SK-N-SH (cell line): ENCODE measurements at regions not wholly inside any gene's neighbourhood (a gene's known extent, or its start where the extent isn't known, plus 50 kb on each side); places are given as distances from the start of the nearest gene placed in this dataset.

Experiments used
- CTCF ChIA-PET: fragments of 300-600, 350-600 bp; formaldehyde crosslinking; extraction: SDS; loops from one replicate; lab custom pipeline; 2021; lab: Yijun Ruan, JAX
- POLR2A ChIA-PET: fragments of 350-600 bp; sonication (Branson Sonifier 250); formaldehyde crosslinking; extraction: SDS; loops from one replicate; lab custom pipeline; 2020; ENCODE audit warnings: antibody characterized with exemption, inconsistent platforms; lab: Yijun Ruan, JAX
- DNase-seq: peaks from one replicate; pipeline ENCODE4 v3.0.0; 2012
- H2AFZ ChIP-seq: fragments of 200-600 bp; sonication (generic); 2 replicates; pipeline ENCODE4 v1.8.1; 2016; ENCODE audit warnings: antibody characterized with exemption, mild to moderate bottlenecking, low read depth
- H3F3A ChIP-seq: fragments of 200-600 bp; sonication (generic); replicated peaks from 2 replicates; pipeline ENCODE3; 2016; ENCODE audit warnings: antibody characterized with exemption, mild to moderate bottlenecking; ENCODE audit not compliant: insufficient read depth
- H3K27ac ChIP-seq, 2 experiments: fragments of 200-500 bp in 1 of 2; fragments of 200-600 bp in 1 of 2; sonication (Bioruptor generic) in 1 of 2; sonication (generic), shearing (Covaris generic) in 1 of 2; 2 replicates each; pipeline versions ENCODE4 v1.5.1 to v1.6.1; 2014 to 2016; ENCODE audit warnings: low read depth in 2 of 2, inconsistent platforms in 1 of 2, low read length in 1 of 2, mild to moderate bottlenecking in 1 of 2, mixed read lengths in 1 of 2
- H3K27me3 ChIP-seq: fragments of 200-600 bp; sonication (generic), shearing (Covaris generic); 2 replicates; pipeline ENCODE4 v1.6.1; 2016; ENCODE audit warnings: mixed run types; ENCODE audit not compliant: insufficient read depth
- H3K36me3 ChIP-seq, 2 experiments: fragments of 200-500 bp in 1 of 2; fragments of 200-600 bp in 1 of 2; sonication (Bioruptor generic) in 1 of 2; sonication (generic) in 1 of 2; replicated peaks in 1 of 2; 2 replicates each; pipeline versions ENCODE3 to v1.5.1; 2014 to 2016; ENCODE audit warnings: low read length in 1 of 2, mild to moderate bottlenecking in 1 of 2; ENCODE audit not compliant: insufficient read depth in 2 of 2, control insufficient read depth in 1 of 2
- H3K4me1 ChIP-seq, 2 experiments: fragments of 200-500 bp in 1 of 2; fragments of 200-600 bp in 1 of 2; sonication (Bioruptor generic) in 1 of 2; sonication (generic), shearing (Covaris generic) in 1 of 2; 2 replicates each; pipeline versions ENCODE4 v1.5.1 to v1.6.1; 2014 to 2016; ENCODE audit warnings: low read depth in 1 of 2, low read length in 1 of 2, mixed run types in 1 of 2; ENCODE audit not compliant: insufficient read depth in 2 of 2, control insufficient read depth in 1 of 2
- H3K4me2 ChIP-seq: fragments of 200-600 bp; sonication (generic), shearing (Covaris generic); 2 replicates; pipeline ENCODE4 v1.6.1; 2017; ENCODE audit warnings: mixed run types
- H3K4me3 ChIP-seq, 2 experiments: fragments of 200-500 bp in 1 of 2; fragments of 200-600 bp in 1 of 2; sonication (Bioruptor generic) in 1 of 2; sonication (generic), shearing (Covaris generic) in 1 of 2; 2 replicates each; pipeline versions ENCODE4 v1.5.1 to v1.8.1; 2014 to 2016; ENCODE audit warnings: low read depth in 2 of 2, inconsistent platforms in 1 of 2, low read length in 1 of 2, mild to moderate bottlenecking in 1 of 2, mixed read lengths in 1 of 2, moderate library complexity in 1 of 2
- H3K79me2 ChIP-seq: fragments of 200-600 bp; sonication (generic); 2 replicates; pipeline ENCODE4 v1.8.1; 2017; ENCODE audit warnings: mild to moderate bottlenecking; ENCODE audit not compliant: insufficient read depth
- H3K9ac ChIP-seq: fragments of 200-600 bp; sonication (generic); 2 replicates; pipeline ENCODE4 v1.6.1; 2017; ENCODE audit warnings: mixed run types
- H3K9me2 ChIP-seq: fragments of 200-600 bp; sonication (generic); 2 replicates; pipeline ENCODE4 v1.6.1; 2017; ENCODE audit warnings: mixed run types
- H3K9me3 ChIP-seq: fragments of 200-600 bp; sonication (generic); 2 replicates; pipeline ENCODE4 v1.6.1; 2017; ENCODE audit warnings: mixed run types, mild to moderate bottlenecking, moderate library complexity
- H4K20me1 ChIP-seq: fragments of 200-600 bp; sonication (generic); 2 replicates; pipeline ENCODE4 v1.6.1; 2017; ENCODE audit warnings: mild to moderate bottlenecking, mixed run types; ENCODE audit not compliant: insufficient read depth
- CHD2 ChIP-seq: fragments of 150-350 bp; IDR thresholded peaks from 2 replicates; pipeline ENCODE4 v1.6.1; 2018; ENCODE audit warnings: low read length; ENCODE audit not compliant: partially characterized antibody
- EP300 ChIP-seq, 2 experiments: IDR thresholded peaks; 2 replicates each; pipeline versions ENCODE4 v1.4.0 to v1.6.1; 2012; ENCODE audit warnings: borderline replicate concordance in 1 of 2, low read depth in 1 of 2, low read length in 1 of 2
- EZH2phosphoT487 ChIP-seq: fragments of 200-600 bp; sonication (generic); IDR thresholded peaks from 2 replicates; pipeline ENCODE4 v1.6.1; 2017; ENCODE audit warnings: low read depth, mixed run types, mild to moderate bottlenecking, antibody characterized with exemption, moderate library complexity, borderline replicate concordance
- FOXM1 ChIP-seq: IDR thresholded peaks from 2 replicates; pipeline ENCODE4 v1.4.0; 2012; ENCODE audit warnings: low read depth, mild to moderate bottlenecking
- GABPA ChIP-seq: IDR thresholded peaks from 2 replicates; pipeline ENCODE4 v1.4.0; 2012; ENCODE audit warnings: low read depth, mild to moderate bottlenecking
- JUND ChIP-seq: IDR thresholded peaks from 2 replicates; pipeline ENCODE4 v1.4.0; 2012
- MEF2A ChIP-seq: IDR thresholded peaks from 2 replicates; pipeline ENCODE4 v1.4.0; 2012; ENCODE audit warnings: low read depth, borderline replicate concordance
- MXI1 ChIP-seq: IDR thresholded peaks from 2 replicates; pipeline ENCODE4 v1.6.1; 2012; ENCODE audit warnings: mild to moderate bottlenecking, low read depth, low read length, improper control_type of control experiment
- NRF1 ChIP-seq: IDR thresholded peaks from 2 replicates; pipeline ENCODE4 v1.6.1; 2012; ENCODE audit warnings: low read depth, mild to moderate bottlenecking, low read length
- POLR2AphosphoS5 ChIP-seq: IDR thresholded peaks from 2 replicates; pipeline ENCODE4 v1.6.1; 2012; ENCODE audit warnings: low read depth, low read length
- RAD21 ChIP-seq: IDR thresholded peaks from 2 replicates; pipeline ENCODE4 v1.6.1; 2012; ENCODE audit warnings: mild to moderate bottlenecking, low read length
- RFX5 ChIP-seq: IDR thresholded peaks from 2 replicates; pipeline ENCODE4 v1.6.1; 2012; ENCODE audit warnings: mild to moderate bottlenecking, improper control_type of control experiment, low read length
- RXRA ChIP-seq: IDR thresholded peaks from 2 replicates; pipeline ENCODE4 v1.4.0; 2012; ENCODE audit warnings: low read depth, mild to moderate bottlenecking, borderline replicate concordance
- SIN3A ChIP-seq: IDR thresholded peaks from 2 replicates; pipeline ENCODE4 v1.6.1; 2012; ENCODE audit warnings: low read depth, mild to moderate bottlenecking, low read length, moderate library complexity, borderline replicate concordance
- SMC3 ChIP-seq: IDR thresholded peaks from 2 replicates; pipeline ENCODE4 v1.6.1; 2012; ENCODE audit warnings: low read depth, low read length, improper control_type of control experiment
- TAF1 ChIP-seq: IDR thresholded peaks from 2 replicates; pipeline ENCODE4 v1.6.1; 2012; ENCODE audit warnings: low read depth, mild to moderate bottlenecking, low read length, moderate library complexity, borderline replicate concordance
- WGBS: methylation state at CpG from one replicate; pipeline ENCODE4 v1.1.6; 2017; ENCODE audit warnings: low lambda C conversion rate; 5-methylcytosine and 5-hydroxymethylcytosine counted together
- TF ChIP-seq, protein P1 (sequence below): IDR thresholded peaks from 2 replicates; pipeline ENCODE4 v1.4.0; 2012; ENCODE audit warnings: low read depth
- TF ChIP-seq, protein P2 (sequence below): IDR thresholded peaks from 2 replicates; pipeline ENCODE4; 2012
- TF ChIP-seq, protein P3 (sequence below): fragments of 150-350 bp; IDR thresholded peaks from 2 replicates; pipeline ENCODE4 v1.6.1; 2016; ENCODE audit warnings: mild to moderate bottlenecking, low read depth, low read length

DNA sequence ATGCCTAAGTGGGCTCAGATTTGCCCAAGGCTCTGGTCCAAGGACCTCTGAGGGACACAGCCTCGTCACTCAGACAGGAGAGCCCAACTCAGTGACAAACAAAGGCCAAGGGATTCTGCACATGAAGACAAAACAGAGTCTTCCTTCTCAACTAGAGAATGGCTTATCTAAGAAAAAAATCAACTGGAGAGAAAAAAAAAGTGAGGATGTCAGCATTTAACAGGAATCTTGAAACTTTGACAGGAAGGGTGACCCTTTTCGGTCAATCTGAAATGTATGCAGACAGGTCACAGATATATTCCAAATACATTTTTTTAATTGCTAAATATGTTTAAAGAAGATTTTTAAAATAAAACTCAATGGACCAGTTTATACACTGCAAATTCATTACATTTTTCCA is 154.5 kb downstream of the ETS2 start:
- H3K4me3 ChIP-seq, result no peak overlapping the region
- no peaks in the 10 kb centered on the region for H3K79me2 ChIP-seq
- H3K9me2 ChIP-seq, result no peaks in the 10 kb centered on the region
- no peak overlapping the region for H3K27ac ChIP-seq
- H3K27me3 ChIP-seq, result no peaks in the 10 kb centered on the region
- POLR2A ChIA-PET, result no interaction called here
- 90% methylated on average over 2 of the region's 2 CpGs for WGBS
- no peaks in the 10 kb centered on the region for H3K9me3 ChIP-seq
- no peaks in the 10 kb centered on the region for H4K20me1 ChIP-seq
- no peaks in the 10 kb centered on the region for H3F3A ChIP-seq
- CTCF ChIA-PET, result no interaction called here
- DNase-seq, result no peak
- peaks cover 0 to 28% of the 10 kb centered on the region in 2 experiments; a peak in 1 of 4 replicates for H3K4me1 ChIP-seq
- no peak for TF ChIP-seq RXRA
- TF ChIP-seq RAD21, result no peak
- TF ChIP-seq SIN3A, result no peak
- TF ChIP-seq, protein P1, sequence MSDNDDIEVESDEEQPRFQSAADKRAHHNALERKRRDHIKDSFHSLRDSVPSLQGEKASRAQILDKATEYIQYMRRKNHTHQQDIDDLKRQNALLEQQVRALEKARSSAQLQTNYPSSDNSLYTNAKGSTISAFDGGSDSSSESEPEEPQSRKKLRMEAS, result no peak
- TF ChIP-seq RFX5, result no peak
- H3K4me2 ChIP-seq, result no peak overlapping the region
- no peak overlapping the region for H3K9ac ChIP-seq
- H3K36me3 ChIP-seq, result no peaks in the 10 kb centered on the region
- H2AFZ ChIP-seq, result no peak overlapping the region

DNA sequence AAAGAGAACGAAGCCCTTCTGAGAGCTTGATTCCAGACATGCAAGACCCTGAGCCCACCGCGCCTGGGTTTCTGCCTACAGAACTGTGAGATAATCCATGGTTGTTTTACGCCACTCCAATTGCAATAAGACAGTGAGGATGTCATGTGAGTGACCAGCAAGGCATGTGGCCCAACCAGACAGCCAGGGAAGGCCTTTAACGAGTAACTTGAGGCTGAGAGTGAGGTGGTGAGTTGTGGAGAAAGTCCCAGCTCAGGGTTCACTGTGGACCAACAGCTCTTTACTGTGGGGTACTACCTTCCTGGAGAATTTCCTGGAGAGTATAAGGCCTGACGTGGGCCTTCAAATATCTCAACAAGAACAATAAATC is 153.9 kb downstream of the ETS2 start:
- CTCF ChIA-PET, result no interaction called here
- H3K4me2 ChIP-seq, result no peak overlapping the region
- no peaks in the 10 kb centered on the region for H3F3A ChIP-seq
- TF ChIP-seq SIN3A, result no peak
- TF ChIP-seq FOXM1, result no peak
- TF ChIP-seq RXRA, result no peak
- TF ChIP-seq EP300 (IDR thresholded peaks at IDR 0.05; ENCODE audit: borderline replicate concordance in 1 of 2, low read depth in 1 of 2, low read length in 1 of 2), result no peak
- TF ChIP-seq MEF2A, result no peak
- TF ChIP-seq RAD21, result no peak
- TF ChIP-seq EZH2phosphoT487, result no peak
- TF ChIP-seq, protein P2, sequence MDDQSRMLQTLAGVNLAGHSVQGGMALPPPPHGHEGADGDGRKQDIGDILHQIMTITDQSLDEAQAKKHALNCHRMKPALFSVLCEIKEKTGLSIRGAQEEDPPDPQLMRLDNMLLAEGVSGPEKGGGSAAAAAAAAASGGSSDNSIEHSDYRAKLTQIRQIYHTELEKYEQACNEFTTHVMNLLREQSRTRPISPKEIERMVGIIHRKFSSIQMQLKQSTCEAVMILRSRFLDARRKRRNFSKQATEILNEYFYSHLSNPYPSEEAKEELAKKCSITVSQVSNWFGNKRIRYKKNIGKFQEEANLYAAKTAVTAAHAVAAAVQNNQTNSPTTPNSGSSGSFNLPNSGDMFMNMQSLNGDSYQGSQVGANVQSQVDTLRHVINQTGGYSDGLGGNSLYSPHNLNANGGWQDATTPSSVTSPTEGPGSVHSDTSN, result no peak
- no peak for TF ChIP-seq POLR2AphosphoS5
- TF ChIP-seq, protein P3, sequence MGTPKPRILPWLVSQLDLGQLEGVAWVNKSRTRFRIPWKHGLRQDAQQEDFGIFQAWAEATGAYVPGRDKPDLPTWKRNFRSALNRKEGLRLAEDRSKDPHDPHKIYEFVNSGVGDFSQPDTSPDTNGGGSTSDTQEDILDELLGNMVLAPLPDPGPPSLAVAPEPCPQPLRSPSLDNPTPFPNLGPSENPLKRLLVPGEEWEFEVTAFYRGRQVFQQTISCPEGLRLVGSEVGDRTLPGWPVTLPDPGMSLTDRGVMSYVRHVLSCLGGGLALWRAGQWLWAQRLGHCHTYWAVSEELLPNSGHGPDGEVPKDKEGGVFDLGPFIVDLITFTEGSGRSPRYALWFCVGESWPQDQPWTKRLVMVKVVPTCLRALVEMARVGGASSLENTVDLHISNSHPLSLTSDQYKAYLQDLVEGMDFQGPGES, result no peak
- no peak for TF ChIP-seq CHD2
- no peak for TF ChIP-seq JUND
- no peak for TF ChIP-seq RFX5
- no peak for TF ChIP-seq NRF1
- TF ChIP-seq TAF1, result no peak
- no peak for TF ChIP-seq MXI1
- TF ChIP-seq GABPA, result no peak
- TF ChIP-seq SMC3, result no peak
- no peaks in the 10 kb centered on the region for H3K9me2 ChIP-seq
- H3K9ac ChIP-seq, result no peak overlapping the region
- no peak overlapping the region for H3K27ac ChIP-seq
- H2AFZ ChIP-seq, result no peak overlapping the region
- no peaks in the 10 kb centered on the region for H3K36me3 ChIP-seq
- DNase-seq, result no peak
- 87% methylated on average over 6 of the region's 6 CpGs for WGBS
- H3K9me3 ChIP-seq, result no peaks in the 10 kb centered on the region
- H3K27me3 ChIP-seq, result no peaks in the 10 kb centered on the region
- no peaks in the 10 kb centered on the region for H3K79me2 ChIP-seq
- H3K4me3 ChIP-seq, result no peak overlapping the region
- peaks cover 0 to 28% of the 10 kb centered on the region in 2 experiments; a peak in 1 of 4 replicates for H3K4me1 ChIP-seq
- POLR2A ChIA-PET, result no interaction called here
- no peaks in the 10 kb centered on the region for H4K20me1 ChIP-seq
